ENCODE measurements at regions not wholly inside any gene's neighbourhood (a gene's known extent, or its start where the extent isn't known, plus 50 kb on each side); places are given as distances from the start of the nearest gene placed in this dataset.

DNA sequence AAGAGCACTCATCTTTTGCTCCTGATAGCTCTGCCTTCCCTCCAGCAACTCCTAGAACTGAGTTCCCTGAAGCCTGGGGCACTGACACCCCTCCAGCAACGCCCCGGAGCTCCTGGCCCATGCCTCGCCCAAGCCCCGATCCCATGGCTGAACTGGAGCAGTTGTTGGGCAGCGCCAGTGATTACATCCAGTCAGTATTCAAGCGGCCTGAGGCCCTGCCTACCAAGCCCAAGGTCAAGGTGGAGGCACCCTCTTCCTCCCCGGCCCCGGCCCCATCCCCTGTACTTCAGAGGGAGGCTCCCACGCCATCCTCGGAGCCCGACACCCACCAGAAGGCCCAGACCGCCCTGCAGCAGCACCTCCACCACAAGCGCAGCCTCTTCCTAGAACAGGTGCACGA is 62.4 kb downstream of the TET3 start:
- TF ChIP-seq GABPA (IDR thresholded peaks at IDR 0.05; ENCODE audit: low read depth) (no peak), EP300 (IDR thresholded peaks at IDR 0.05; ENCODE audit: borderline replicate concordance in 1 of 2, low read depth in 1 of 2, low read length in 1 of 2) (no peak), TCF12 (IDR thresholded peaks at IDR 0.05) (no peak)
- TF ChIP-seq, protein P1, sequence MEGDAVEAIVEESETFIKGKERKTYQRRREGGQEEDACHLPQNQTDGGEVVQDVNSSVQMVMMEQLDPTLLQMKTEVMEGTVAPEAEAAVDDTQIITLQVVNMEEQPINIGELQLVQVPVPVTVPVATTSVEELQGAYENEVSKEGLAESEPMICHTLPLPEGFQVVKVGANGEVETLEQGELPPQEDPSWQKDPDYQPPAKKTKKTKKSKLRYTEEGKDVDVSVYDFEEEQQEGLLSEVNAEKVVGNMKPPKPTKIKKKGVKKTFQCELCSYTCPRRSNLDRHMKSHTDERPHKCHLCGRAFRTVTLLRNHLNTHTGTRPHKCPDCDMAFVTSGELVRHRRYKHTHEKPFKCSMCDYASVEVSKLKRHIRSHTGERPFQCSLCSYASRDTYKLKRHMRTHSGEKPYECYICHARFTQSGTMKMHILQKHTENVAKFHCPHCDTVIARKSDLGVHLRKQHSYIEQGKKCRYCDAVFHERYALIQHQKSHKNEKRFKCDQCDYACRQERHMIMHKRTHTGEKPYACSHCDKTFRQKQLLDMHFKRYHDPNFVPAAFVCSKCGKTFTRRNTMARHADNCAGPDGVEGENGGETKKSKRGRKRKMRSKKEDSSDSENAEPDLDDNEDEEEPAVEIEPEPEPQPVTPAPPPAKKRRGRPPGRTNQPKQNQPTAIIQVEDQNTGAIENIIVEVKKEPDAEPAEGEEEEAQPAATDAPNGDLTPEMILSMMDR (IDR thresholded peaks at IDR 0.05) = no peak

Data from SK-N-SH (cell line).